HEK293 (cell line): ENCODE measurements at regions not wholly inside any gene's neighbourhood (a gene's known extent, or its start where the extent isn't known, plus 50 kb on each side); places are given as distances from the start of the nearest gene placed in this dataset.

Experiments
- CTCF ChIA-PET: fragments of 350-600 bp; formaldehyde crosslinking; extraction: SDS; loops from one replicate; lab custom pipeline; 2021; ENCODE audit warnings: antibody characterized with exemption; lab: Yijun Ruan, JAX
- POLR2A ChIA-PET: fragments of 300-600 bp; formaldehyde crosslinking; extraction: SDS; loops from one replicate; lab custom pipeline; 2020; ENCODE audit warnings: antibody characterized with exemption, inconsistent platforms; lab: Yijun Ruan, JAX
- H3K27ac ChIP-seq: fragments of 200-500 bp; sonication (Bioruptor generic); 2 replicates; pipeline ENCODE4 v1.5.1; 2014; ENCODE audit warnings: low read depth, low read length, control low read depth, inconsistent platforms; ENCODE audit errors: extremely low read depth
- H3K36me3 ChIP-seq, 2 experiments: fragments of 200-500 bp in 1 of 2; sonication (Bioruptor generic) in 1 of 2; 1 replicate in 1 of 2; 2 replicates in 1 of 2; pipeline ENCODE4 v1.5.1; 2014 to 2017; ENCODE audit warnings: inconsistent platforms in 2 of 2, low read length in 2 of 2; ENCODE audit not compliant: control insufficient read depth in 2 of 2, insufficient read depth in 1 of 2
- H3K4me1 ChIP-seq: fragments of 200-500 bp; sonication (Bioruptor generic); 2 replicates; pipeline ENCODE4 v1.5.1; 2014; ENCODE audit warnings: mild to moderate bottlenecking, low read length, inconsistent platforms; ENCODE audit not compliant: control insufficient read depth, insufficient read depth
- H3K4me3 ChIP-seq: 2 replicates; pipeline ENCODE4 v1.5.1; 2011; ENCODE audit warnings: low read depth, mild to moderate bottlenecking, control low read depth, low read length, moderate library complexity
- H3K9me3 ChIP-seq: fragments of 200-500 bp; sonication (Bioruptor generic); 2 replicates; pipeline ENCODE4 v1.5.1; 2014; ENCODE audit warnings: low read depth, low read length, inconsistent platforms; ENCODE audit not compliant: control insufficient read depth, insufficient read depth
- FEZF1 ChIP-seq: fragments of 450-650 bp; formaldehyde crosslinking; IDR thresholded peaks from 2 replicates; pipeline ENCODE4 v1.5.1; 2016; ENCODE audit warnings: missing biosample characterization, missing genetic modification characterization
- MYNN ChIP-seq: fragments of 450-650 bp; formaldehyde crosslinking; IDR thresholded peaks from 2 replicates; pipeline ENCODE4 v1.5.1; 2016; ENCODE audit warnings: missing biosample characterization, missing genetic modification characterization, borderline replicate concordance
- OSR2 ChIP-seq: fragments of 450-650 bp; formaldehyde crosslinking; IDR thresholded peaks from 2 replicates; pipeline ENCODE4 v1.5.1; 2016; ENCODE audit warnings: missing biosample characterization, missing genetic modification characterization
- SP7 ChIP-seq: fragments of 450-650 bp; formaldehyde crosslinking; IDR thresholded peaks from 2 replicates; pipeline ENCODE4 v1.5.1; 2016; ENCODE audit warnings: missing biosample characterization, missing genetic modification characterization
- ZBTB8A ChIP-seq: fragments of 450-650 bp; formaldehyde crosslinking; IDR thresholded peaks from 2 replicates; pipeline ENCODE4 v1.5.1; 2016; ENCODE audit warnings: missing biosample characterization, missing genetic modification characterization
- ZNF174 ChIP-seq: fragments of 450-650 bp; formaldehyde crosslinking; IDR thresholded peaks from 2 replicates; pipeline ENCODE4 v1.5.0; 2017; ENCODE audit warnings: missing biosample characterization, mild to moderate bottlenecking, missing genetic modification characterization
- ZNF274 ChIP-seq, 2 experiments: fragments of 200-500 bp in 1 of 2; fragments of 450-650 bp in 1 of 2; sonication (Bioruptor generic) in 1 of 2; formaldehyde crosslinking in 1 of 2; IDR thresholded peaks; 2 replicates each; pipeline versions ENCODE4 v1.5.1 to v1.6.1; 2014 to 2016; ENCODE audit warnings: borderline replicate concordance in 1 of 2, inconsistent platforms in 1 of 2, low read length in 1 of 2, missing biosample characterization in 1 of 2, missing genetic modification characterization in 1 of 2
- ZNF366 ChIP-seq: fragments of 450-650 bp; formaldehyde crosslinking; conservative IDR thresholded peaks from 2 replicates; pipeline ENCODE4 v1.5.1; 2016; ENCODE audit warnings: missing biosample characterization, missing genetic modification characterization
- ZNF404 ChIP-seq: fragments of 450-650 bp; formaldehyde crosslinking; IDR thresholded peaks from 2 replicates; pipeline ENCODE4 v1.5.1; 2017; ENCODE audit warnings: missing biosample characterization, missing genetic modification characterization
- ZNF561 ChIP-seq: fragments of 450-650 bp; IDR thresholded peaks from 2 replicates; pipeline ENCODE4 v1.5.1; 2018; ENCODE audit warnings: missing biosample characterization, missing genetic modification characterization, borderline replicate concordance
- ZNF626 ChIP-seq: fragments of 450-650 bp; sonication (Bioruptor Pico); formaldehyde crosslinking; IDR thresholded peaks from 2 replicates; pipeline ENCODE4 v1.5.1; 2018; ENCODE audit warnings: missing biosample characterization, missing genetic modification characterization, inconsistent platforms
- ZNF677 ChIP-seq: fragments of 450-650 bp; IDR thresholded peaks from 2 replicates; pipeline ENCODE4 v1.5.0; 2018; ENCODE audit warnings: missing biosample characterization, mild to moderate bottlenecking, missing genetic modification characterization, moderate library complexity
- TF ChIP-seq, protein P1 (sequence below): fragments of 450-650 bp; formaldehyde crosslinking; IDR thresholded peaks from 2 replicates; pipeline ENCODE4 v1.5.1; 2017; ENCODE audit warnings: missing biosample characterization, missing genetic modification characterization
- TF ChIP-seq, protein P2 (sequence below): fragments of 450-650 bp; IDR thresholded peaks from 2 replicates; pipeline ENCODE4 v1.5.1; 2018; ENCODE audit warnings: missing biosample characterization, missing genetic modification characterization
- TF ChIP-seq, protein P3 (sequence below): fragments of 450-650 bp; formaldehyde crosslinking; IDR thresholded peaks from 2 replicates; pipeline ENCODE4 v1.5.1; 2016; ENCODE audit warnings: missing biosample characterization, missing genetic modification characterization
- TF ChIP-seq, protein P4 (sequence below): fragments of 450-650 bp; formaldehyde crosslinking; IDR thresholded peaks from 2 replicates; pipeline ENCODE4 v1.5.1; 2016; ENCODE audit warnings: missing biosample characterization, missing genetic modification characterization
- TF ChIP-seq, protein P5 (sequence below): IDR thresholded peaks from 2 replicates; pipeline ENCODE4 v1.6.1; 2011; ENCODE audit warnings: mild to moderate bottlenecking, low read depth, low read length, borderline replicate concordance
- TF ChIP-seq, protein P6 (sequence below): fragments of 450-650 bp; formaldehyde crosslinking; IDR thresholded peaks from 2 replicates; pipeline ENCODE4 v1.5.1; 2016; ENCODE audit warnings: missing biosample characterization, missing genetic modification characterization, borderline replicate concordance
- TF ChIP-seq, protein P7 (sequence below): fragments of 450-650 bp; formaldehyde crosslinking; IDR thresholded peaks from 2 replicates; pipeline ENCODE4 v1.5.1; 2016; ENCODE audit warnings: missing biosample characterization, missing genetic modification characterization

DNA sequence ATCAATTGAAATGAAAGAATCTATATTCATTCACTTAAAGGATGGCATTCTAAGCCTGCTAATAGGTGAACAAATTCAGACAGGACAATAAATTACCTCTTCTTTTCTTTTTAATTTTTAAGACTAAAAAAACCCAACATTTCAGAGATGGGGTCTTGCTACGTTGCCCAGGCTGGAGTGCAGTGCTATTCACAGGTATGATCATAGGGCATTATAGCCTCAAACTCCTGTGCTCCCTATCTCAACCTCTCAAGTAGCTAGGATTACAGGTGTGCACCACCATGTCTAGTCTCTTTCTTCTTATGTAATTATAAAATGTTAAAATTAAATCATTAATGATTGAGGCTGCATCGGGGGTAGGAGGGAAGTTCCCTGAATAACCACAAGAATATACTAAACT, 52.5 kb upstream of the PDLIM5 start:
- H3K36me3 ChIP-seq: no peaks in the 10 kb centered on the region
- TF ChIP-seq, protein P1, sequence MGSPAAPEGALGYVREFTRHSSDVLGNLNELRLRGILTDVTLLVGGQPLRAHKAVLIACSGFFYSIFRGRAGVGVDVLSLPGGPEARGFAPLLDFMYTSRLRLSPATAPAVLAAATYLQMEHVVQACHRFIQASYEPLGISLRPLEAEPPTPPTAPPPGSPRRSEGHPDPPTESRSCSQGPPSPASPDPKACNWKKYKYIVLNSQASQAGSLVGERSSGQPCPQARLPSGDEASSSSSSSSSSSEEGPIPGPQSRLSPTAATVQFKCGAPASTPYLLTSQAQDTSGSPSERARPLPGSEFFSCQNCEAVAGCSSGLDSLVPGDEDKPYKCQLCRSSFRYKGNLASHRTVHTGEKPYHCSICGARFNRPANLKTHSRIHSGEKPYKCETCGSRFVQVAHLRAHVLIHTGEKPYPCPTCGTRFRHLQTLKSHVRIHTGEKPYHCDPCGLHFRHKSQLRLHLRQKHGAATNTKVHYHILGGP: no peak
- no peak for TF ChIP-seq ZNF366 (tag by site-specific recombination)
- H3K4me3 ChIP-seq: no peak overlapping the region
- H3K27ac ChIP-seq: no peak overlapping the region
- no peaks in the 10 kb centered on the region for H3K4me1 ChIP-seq
- POLR2A ChIA-PET: no interaction called here
- H3K9me3 ChIP-seq: no peaks in the 10 kb centered on the region
- CTCF ChIA-PET: no interaction called here

DNA sequence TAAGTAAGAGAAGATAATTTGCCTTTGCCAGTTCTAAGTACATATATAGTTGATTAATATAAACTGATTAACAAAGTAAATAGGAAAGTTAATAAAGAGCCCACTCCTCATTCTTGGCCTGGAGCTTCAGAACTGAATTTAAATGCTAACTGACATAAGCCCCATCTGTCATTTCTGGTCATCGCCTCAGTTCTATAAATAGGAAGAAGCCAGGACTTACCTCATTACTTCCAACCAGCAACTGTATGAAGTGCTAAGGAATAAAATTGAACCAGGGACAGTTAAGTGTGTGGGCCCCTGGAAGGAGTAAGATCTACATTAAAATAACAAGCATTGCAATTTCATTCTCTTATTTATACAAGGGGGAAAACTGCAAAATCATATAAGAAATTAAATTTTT, 52.0 kb upstream of the PDLIM5 start:
- TF ChIP-seq ZNF626: no peak
- TF ChIP-seq, protein P2, sequence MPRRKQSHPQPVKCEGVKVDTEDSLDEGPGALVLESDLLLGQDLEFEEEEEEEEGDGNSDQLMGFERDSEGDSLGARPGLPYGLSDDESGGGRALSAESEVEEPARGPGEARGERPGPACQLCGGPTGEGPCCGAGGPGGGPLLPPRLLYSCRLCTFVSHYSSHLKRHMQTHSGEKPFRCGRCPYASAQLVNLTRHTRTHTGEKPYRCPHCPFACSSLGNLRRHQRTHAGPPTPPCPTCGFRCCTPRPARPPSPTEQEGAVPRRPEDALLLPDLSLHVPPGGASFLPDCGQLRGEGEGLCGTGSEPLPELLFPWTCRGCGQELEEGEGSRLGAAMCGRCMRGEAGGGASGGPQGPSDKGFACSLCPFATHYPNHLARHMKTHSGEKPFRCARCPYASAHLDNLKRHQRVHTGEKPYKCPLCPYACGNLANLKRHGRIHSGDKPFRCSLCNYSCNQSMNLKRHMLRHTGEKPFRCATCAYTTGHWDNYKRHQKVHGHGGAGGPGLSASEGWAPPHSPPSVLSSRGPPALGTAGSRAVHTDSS (tag by site-specific recombination): no peak
- TF ChIP-seq ZNF404: no peak
- TF ChIP-seq ZNF561 (tag by site-specific recombination): no peak
- TF ChIP-seq ZBTB8A: no peak
- TF ChIP-seq, protein P3, sequence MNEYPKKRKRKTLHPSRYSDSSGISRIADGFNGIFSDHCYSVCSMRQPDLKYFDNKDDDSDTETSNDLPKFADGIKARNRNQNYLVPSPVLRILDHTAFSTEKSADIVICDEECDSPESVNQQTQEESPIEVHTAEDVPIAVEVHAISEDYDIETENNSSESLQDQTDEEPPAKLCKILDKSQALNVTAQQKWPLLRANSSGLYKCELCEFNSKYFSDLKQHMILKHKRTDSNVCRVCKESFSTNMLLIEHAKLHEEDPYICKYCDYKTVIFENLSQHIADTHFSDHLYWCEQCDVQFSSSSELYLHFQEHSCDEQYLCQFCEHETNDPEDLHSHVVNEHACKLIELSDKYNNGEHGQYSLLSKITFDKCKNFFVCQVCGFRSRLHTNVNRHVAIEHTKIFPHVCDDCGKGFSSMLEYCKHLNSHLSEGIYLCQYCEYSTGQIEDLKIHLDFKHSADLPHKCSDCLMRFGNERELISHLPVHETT (tag by site-specific recombination): no peak
- no peak for TF ChIP-seq FEZF1 (tag by site-specific recombination)
- TF ChIP-seq OSR2 (tag by site-specific recombination): no peak
- TF ChIP-seq ZNF677: no peak
- TF ChIP-seq, protein P4, sequence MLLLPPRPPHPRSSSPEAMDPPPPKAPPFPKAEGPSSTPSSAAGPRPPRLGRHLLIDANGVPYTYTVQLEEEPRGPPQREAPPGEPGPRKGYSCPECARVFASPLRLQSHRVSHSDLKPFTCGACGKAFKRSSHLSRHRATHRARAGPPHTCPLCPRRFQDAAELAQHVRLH: no peak
- no peaks in the 10 kb centered on the region for H3K4me1 ChIP-seq
- ChIA-PET CTCF (interaction anchor here (1.0 kb wide), 1 partner anchor 10 kb away, joined by 3 read pairs; no protein-coding TSS in a partner anchor), POLR2A (interaction anchor here (0.7 kb wide), 1 partner anchor 1599 kb away, joined by 3 read pairs; no protein-coding TSS in a partner anchor)
- H3K9me3 ChIP-seq: no peaks in the 10 kb centered on the region
- no peak overlapping the region for H3K4me3 ChIP-seq
- H3K36me3 ChIP-seq: no peaks in the 10 kb centered on the region
- H3K27ac ChIP-seq: no peak overlapping the region

DNA sequence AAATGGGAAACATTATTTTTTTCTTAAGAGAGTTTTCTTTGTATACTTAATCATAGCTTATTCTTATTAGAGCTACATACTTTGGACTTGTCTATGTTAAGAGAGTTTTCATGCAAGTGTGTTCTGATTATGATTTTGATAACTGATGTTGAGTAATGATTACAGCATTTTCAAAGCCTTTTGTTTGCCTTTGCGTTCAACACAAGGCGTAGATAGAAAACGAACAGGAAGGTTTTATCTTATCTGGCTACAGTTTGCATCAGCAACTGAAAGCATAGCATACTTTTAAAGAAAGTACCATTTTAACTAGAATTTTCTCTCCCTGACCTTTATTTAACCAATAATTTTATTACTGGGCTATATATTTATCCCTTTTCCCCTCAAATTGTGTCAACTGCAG, 51.6 kb upstream of the PDLIM5 start:
- POLR2A ChIA-PET: interaction anchor here (0.7 kb wide), 1 partner anchor 1599 kb away, joined by 3 read pairs; no protein-coding TSS in a partner anchor
- no peaks in the 10 kb centered on the region for H3K4me1 ChIP-seq
- no peak overlapping the region for H3K27ac ChIP-seq
- CTCF ChIA-PET: interaction anchor here (1.0 kb wide), 1 partner anchor 11 kb away, joined by 3 read pairs; no protein-coding TSS in a partner anchor
- H3K4me3 ChIP-seq: no peak overlapping the region
- H3K36me3 ChIP-seq: no peaks in the 10 kb centered on the region
- H3K9me3 ChIP-seq: no peaks in the 10 kb centered on the region
- TF ChIP-seq ZNF626 (no peak), ZNF174 (tag by site-specific recombination) (no peak), SP7 (no peak), MYNN (tag by site-specific recombination) (no peak), ZNF404 (no peak), ZNF274 (IDR thresholded peaks at IDR 0.05; ENCODE audit: low read length) (no peak), ZNF274 (tag by site-specific recombination; IDR thresholded peaks at IDR 0.05; ENCODE audit: borderline replicate concordance) (no peak)
- TF ChIP-seq, protein P5, sequence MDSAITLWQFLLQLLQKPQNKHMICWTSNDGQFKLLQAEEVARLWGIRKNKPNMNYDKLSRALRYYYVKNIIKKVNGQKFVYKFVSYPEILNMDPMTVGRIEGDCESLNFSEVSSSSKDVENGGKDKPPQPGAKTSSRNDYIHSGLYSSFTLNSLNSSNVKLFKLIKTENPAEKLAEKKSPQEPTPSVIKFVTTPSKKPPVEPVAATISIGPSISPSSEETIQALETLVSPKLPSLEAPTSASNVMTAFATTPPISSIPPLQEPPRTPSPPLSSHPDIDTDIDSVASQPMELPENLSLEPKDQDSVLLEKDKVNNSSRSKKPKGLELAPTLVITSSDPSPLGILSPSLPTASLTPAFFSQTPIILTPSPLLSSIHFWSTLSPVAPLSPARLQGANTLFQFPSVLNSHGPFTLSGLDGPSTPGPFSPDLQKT: no peak
- TF ChIP-seq, protein P6, sequence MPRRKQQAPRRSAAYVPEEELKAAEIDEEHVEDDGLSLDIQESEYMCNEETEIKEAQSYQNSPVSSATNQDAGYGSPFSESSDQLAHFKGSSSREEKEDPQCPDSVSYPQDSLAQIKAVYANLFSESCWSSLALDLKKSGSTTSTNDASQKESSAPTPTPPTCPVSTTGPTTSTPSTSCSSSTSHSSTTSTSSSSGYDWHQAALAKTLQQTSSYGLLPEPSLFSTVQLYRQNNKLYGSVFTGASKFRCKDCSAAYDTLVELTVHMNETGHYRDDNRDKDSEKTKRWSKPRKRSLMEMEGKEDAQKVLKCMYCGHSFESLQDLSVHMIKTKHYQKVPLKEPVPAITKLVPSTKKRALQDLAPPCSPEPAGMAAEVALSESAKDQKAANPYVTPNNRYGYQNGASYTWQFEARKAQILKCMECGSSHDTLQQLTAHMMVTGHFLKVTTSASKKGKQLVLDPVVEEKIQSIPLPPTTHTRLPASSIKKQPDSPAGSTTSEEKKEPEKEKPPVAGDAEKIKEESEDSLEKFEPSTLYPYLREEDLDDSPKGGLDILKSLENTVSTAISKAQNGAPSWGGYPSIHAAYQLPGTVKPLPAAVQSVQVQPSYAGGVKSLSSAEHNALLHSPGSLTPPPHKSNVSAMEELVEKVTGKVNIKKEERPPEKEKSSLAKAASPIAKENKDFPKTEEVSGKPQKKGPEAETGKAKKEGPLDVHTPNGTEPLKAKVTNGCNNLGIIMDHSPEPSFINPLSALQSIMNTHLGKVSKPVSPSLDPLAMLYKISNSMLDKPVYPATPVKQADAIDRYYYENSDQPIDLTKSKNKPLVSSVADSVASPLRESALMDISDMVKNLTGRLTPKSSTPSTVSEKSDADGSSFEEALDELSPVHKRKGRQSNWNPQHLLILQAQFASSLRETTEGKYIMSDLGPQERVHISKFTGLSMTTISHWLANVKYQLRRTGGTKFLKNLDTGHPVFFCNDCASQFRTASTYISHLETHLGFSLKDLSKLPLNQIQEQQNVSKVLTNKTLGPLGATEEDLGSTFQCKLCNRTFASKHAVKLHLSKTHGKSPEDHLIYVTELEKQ: no peak
- TF ChIP-seq, protein P7, sequence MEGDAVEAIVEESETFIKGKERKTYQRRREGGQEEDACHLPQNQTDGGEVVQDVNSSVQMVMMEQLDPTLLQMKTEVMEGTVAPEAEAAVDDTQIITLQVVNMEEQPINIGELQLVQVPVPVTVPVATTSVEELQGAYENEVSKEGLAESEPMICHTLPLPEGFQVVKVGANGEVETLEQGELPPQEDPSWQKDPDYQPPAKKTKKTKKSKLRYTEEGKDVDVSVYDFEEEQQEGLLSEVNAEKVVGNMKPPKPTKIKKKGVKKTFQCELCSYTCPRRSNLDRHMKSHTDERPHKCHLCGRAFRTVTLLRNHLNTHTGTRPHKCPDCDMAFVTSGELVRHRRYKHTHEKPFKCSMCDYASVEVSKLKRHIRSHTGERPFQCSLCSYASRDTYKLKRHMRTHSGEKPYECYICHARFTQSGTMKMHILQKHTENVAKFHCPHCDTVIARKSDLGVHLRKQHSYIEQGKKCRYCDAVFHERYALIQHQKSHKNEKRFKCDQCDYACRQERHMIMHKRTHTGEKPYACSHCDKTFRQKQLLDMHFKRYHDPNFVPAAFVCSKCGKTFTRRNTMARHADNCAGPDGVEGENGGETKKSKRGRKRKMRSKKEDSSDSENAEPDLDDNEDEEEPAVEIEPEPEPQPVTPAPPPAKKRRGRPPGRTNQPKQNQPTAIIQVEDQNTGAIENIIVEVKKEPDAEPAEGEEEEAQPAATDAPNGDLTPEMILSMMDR (tag by site-specific recombination): no peak
